AG08396 (cell line): ENCODE measurements at regions not wholly inside any gene's neighbourhood (a gene's known extent, or its start where the extent isn't known, plus 50 kb on each side); places are given as distances from the start of the nearest gene placed in this dataset.

Experiments
- DNase-seq: peaks from one replicate; pipeline ENCODE4 v3.0.0; 2012; ENCODE audit warnings: low spot score, mixed read lengths

- no peak for DNase-seq
Observed at GRCh38 chr2:6203291-6203959, 511.2 kb downstream of the SOX11 start.

GRCh38 chr2:6206882-6207281 lies 514.7 kb downstream of the SOX11 start:
- no peak for DNase-seq

GRCh38 chr2:6211236-6211635 lies 519.1 kb downstream of the SOX11 start:
- no peak for DNase-seq

GRCh38 chr2:6212491-6212890 lies 520.3 kb downstream of the SOX11 start:
- DNase-seq: no peak

GRCh38 chr2:6213056-6213780 lies 521.0 kb downstream of the SOX11 start:
- no peak for DNase-seq

GRCh38 chr2:6214471-6214870 lies 522.3 kb downstream of the SOX11 start:
- DNase-seq: no peak

GRCh38 chr2:6215053-6215452 lies 522.9 kb downstream of the SOX11 start:
- no peak for DNase-seq

- DNase-seq: no peak
Observed at GRCh38 chr2:6216234-6216633, 524.0 kb downstream of the SOX11 start.

- no peak for DNase-seq
Observed at GRCh38 chr2:6218926-6219325, 526.7 kb downstream of the SOX11 start.

GRCh38 chr2:6219906-6220305 lies 527.7 kb downstream of the SOX11 start:
- no peak for DNase-seq

GRCh38 chr2:6222296-6222695 lies 530.1 kb downstream of the SOX11 start:
- DNase-seq: no peak

GRCh38 chr2:6224267-6224666 lies 532.1 kb downstream of the SOX11 start:
- no peak for DNase-seq

- no peak for DNase-seq
Observed at GRCh38 chr2:6228251-6228650, 536.1 kb downstream of the SOX11 start.

- DNase-seq: no peak
Observed at GRCh38 chr2:6231166-6231565, 539.0 kb downstream of the SOX11 start.

GRCh38 chr2:6233993-6234392 lies 541.8 kb downstream of the SOX11 start:
- DNase-seq: no peak

GRCh38 chr2:6234702-6235101 lies 542.5 kb downstream of the SOX11 start:
- DNase-seq: no peak

GRCh38 chr2:6236317-6236716 lies 544.1 kb downstream of the SOX11 start:
- DNase-seq: no peak

- DNase-seq: no peak
Observed at GRCh38 chr2:6237039-6237660, 545.0 kb downstream of the SOX11 start.

- no peak for DNase-seq
Observed at GRCh38 chr2:6249557-6249956, 557.4 kb downstream of the SOX11 start.

- DNase-seq: no peak
Observed at GRCh38 chr2:6254441-6254840, 562.3 kb downstream of the SOX11 start.

- no peak for DNase-seq
Observed at GRCh38 chr2:6264198-6264597, 572.0 kb downstream of the SOX11 start.

GRCh38 chr2:6281524-6281923 lies 584.2 kb downstream of the CMPK2 start:
- no peak for DNase-seq

- no peak for DNase-seq
Observed at GRCh38 chr2:6283259-6283658, 582.4 kb downstream of the CMPK2 start.
